ENCODE measurements at regions not wholly inside any gene's neighbourhood (a gene's known extent, or its start where the extent isn't known, plus 50 kb on each side); places are given as distances from the start of the nearest gene placed in this dataset.

GRCh38 chr18:11407940-11408339 lies 201.5 kb upstream of the SLC35G4 start:
- no peak for TF ChIP-seq CTCF (IDR thresholded peaks at IDR 0.05)
- H3K27ac ChIP-seq: no peak overlapping the region
- no peak for DNase-seq
- no peaks in the 10 kb centered on the region for H3K36me3 ChIP-seq
- intact Hi-C loops (cut with DNase I; ENCODE audit: low total_unique reads): no loop called here
- H3K9me3 ChIP-seq: no peaks in the 10 kb centered on the region
- no peak overlapping the region for H3K4me3 ChIP-seq
- H3K27me3 ChIP-seq: no peaks in the 10 kb centered on the region
- H3K4me1 ChIP-seq: no peaks in the 10 kb centered on the region

DNA sequence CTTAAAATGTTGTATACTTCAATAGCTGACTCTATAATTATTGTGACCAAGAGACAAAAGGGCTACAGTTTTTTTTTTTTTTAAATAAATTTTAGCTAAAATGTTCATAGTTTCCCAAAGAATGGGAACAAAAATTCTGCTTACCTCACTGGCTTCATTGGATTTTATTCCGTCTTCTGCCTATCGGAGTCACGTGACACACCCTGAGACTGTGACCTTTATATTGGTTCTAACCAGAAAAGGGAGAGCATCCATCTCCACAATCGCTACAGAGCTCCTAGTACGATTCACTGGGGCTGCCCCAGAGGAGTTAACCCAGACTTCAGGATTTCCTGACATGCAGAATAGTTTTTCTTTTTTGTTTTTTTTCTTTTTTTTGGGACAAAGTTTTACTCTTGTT lies 203.6 kb upstream of the SLC35G4 start:
- Histone ChIP-seq H3K4me3 (no peak overlapping the region), H3K4me1 (no peaks in the 10 kb centered on the region), H3K27me3 (no peaks in the 10 kb centered on the region), H3K36me3 (no peaks in the 10 kb centered on the region), H3K9me3 (no peaks in the 10 kb centered on the region), H3K27ac (no peak overlapping the region)
- no peak for TF ChIP-seq CTCF (IDR thresholded peaks at IDR 0.05)
- intact Hi-C loops (cut with DNase I; ENCODE audit: low total_unique reads): no loop called here
- DNase-seq: no peak

- Histone ChIP-seq H3K27ac (no peak overlapping the region), H3K4me1 (no peaks in the 10 kb centered on the region), H3K36me3 (no peaks in the 10 kb centered on the region), H3K9me3 (no peaks in the 10 kb centered on the region), H3K27me3 (no peaks in the 10 kb centered on the region), H3K4me3 (no peak overlapping the region)
- no peak for DNase-seq
- TF ChIP-seq CTCF (IDR thresholded peaks at IDR 0.05): no peak
- intact Hi-C loops (cut with DNase I; ENCODE audit: low total_unique reads): no loop called here
These were observed 208.7 kb upstream of the SLC35G4 start for GRCh38 chr18:11400703-11401102.

GRCh38 chr18:11398625-11399024 lies 210.8 kb upstream of the SLC35G4 start:
- no peaks in the 10 kb centered on the region for H3K36me3 ChIP-seq
- H3K27ac ChIP-seq: no peak overlapping the region
- no peaks in the 10 kb centered on the region for H3K27me3 ChIP-seq
- no peak for DNase-seq
- no peaks in the 10 kb centered on the region for H3K9me3 ChIP-seq
- intact Hi-C loops (cut with DNase I; ENCODE audit: low total_unique reads): no loop called here
- H3K4me3 ChIP-seq: no peak overlapping the region
- H3K4me1 ChIP-seq: no peaks in the 10 kb centered on the region
- no peak for TF ChIP-seq CTCF (IDR thresholded peaks at IDR 0.05)

- H3K4me3 ChIP-seq: no peak overlapping the region
- no peak for DNase-seq
- no peak overlapping the region for H3K27ac ChIP-seq
- intact Hi-C loops (cut with DNase I; ENCODE audit: low total_unique reads): no loop called here
- no peaks in the 10 kb centered on the region for H3K4me1 ChIP-seq
- no peaks in the 10 kb centered on the region for H3K36me3 ChIP-seq
- H3K9me3 ChIP-seq: no peaks in the 10 kb centered on the region
- TF ChIP-seq CTCF (IDR thresholded peaks at IDR 0.05): no peak
- no peaks in the 10 kb centered on the region for H3K27me3 ChIP-seq
These were observed 216.2 kb upstream of the SLC35G4 start for GRCh38 chr18:11392980-11393885.

All from tibial artery (tissue), 4 donors.